NB4 (cell line): ENCODE measurements at regions not wholly inside any gene's neighbourhood (a gene's known extent, or its start where the extent isn't known, plus 50 kb on each side); places are given as distances from the start of the nearest gene placed in this dataset.
A peak's percentile ranks its signal among the peaks of the same experiment; 100 is the strongest.

Experiments used
- DNase-seq: peaks from one replicate; pipeline ENCODE4 v3.0.0; 2010; ENCODE audit warnings: low read depth
- H3K4me3 ChIP-seq: one replicate; pipeline ENCODE4 v1.5.1; 2011; ENCODE audit warnings: mild to moderate bottlenecking, low read depth, low read length, moderate library complexity
- CTCF ChIP-seq: IDR thresholded peaks from one replicate; pipeline ENCODE4 v1.5.1; 2012; ENCODE audit warnings: low read depth, low read length
- MAX ChIP-seq: IDR thresholded peaks from 2 replicates; pipeline ENCODE4 v1.6.1; 2011; ENCODE audit warnings: low read depth, low read length
- MYC ChIP-seq: IDR thresholded peaks from 2 replicates; pipeline ENCODE4 v1.6.1; 2011; ENCODE audit warnings: low read depth, low read length
- POLR2A ChIP-seq: IDR thresholded peaks from 2 replicates; pipeline ENCODE4 v1.6.1; 2011; ENCODE audit warnings: mild to moderate bottlenecking; ENCODE audit not compliant: insufficient read length; ENCODE audit errors: extremely low read depth

GRCh38 chr12:62133440-62133839, 126.8 kb upstream of the USP15 start:
- no peak for DNase-seq
- TF ChIP-seq MYC (no peak), POLR2A (no peak), CTCF (no peak), MAX (no peak)
- no peak overlapping the region for H3K4me3 ChIP-seq

GRCh38 chr12:62135553-62136200, 124.5 kb upstream of the USP15 start:
- no peak overlapping the region for H3K4me3 ChIP-seq
- no peak for DNase-seq
- no peak for TF ChIP-seq MYC
- TF ChIP-seq POLR2A: no peak
- no peak for TF ChIP-seq CTCF
- TF ChIP-seq MAX: no peak

GRCh38 chr12:62136496-62136895, 123.7 kb upstream of the USP15 start:
- no peak for DNase-seq
- H3K4me3 ChIP-seq: no peak overlapping the region
- TF ChIP-seq POLR2A (no peak), MYC (no peak), MAX (no peak), CTCF (no peak)

- DNase-seq: no peak
- TF ChIP-seq MYC (no peak), CTCF (no peak), MAX (no peak), POLR2A (no peak)
- H3K4me3 ChIP-seq: no peak overlapping the region
These were observed 121.7 kb upstream of the USP15 start for GRCh38 chr12:62138527-62138926.

- DNase-seq: peak; percentile 38
- TF ChIP-seq MYC (no peak), MAX (no peak), CTCF (no peak), POLR2A (no peak)
- no peak overlapping the region for H3K4me3 ChIP-seq
These were observed 113.9 kb upstream of the USP15 start for GRCh38 chr12:62146318-62146717.

- DNase-seq: no peak
- TF ChIP-seq CTCF: no peak
- no peak for TF ChIP-seq MYC
- H3K4me3 ChIP-seq: no peak overlapping the region
These were observed 102.2 kb upstream of the USP15 start for GRCh38 chr12:62158013-62158412.
